HFF-Myc (cell line): ENCODE measurements at regions not wholly inside any gene's neighbourhood (a gene's known extent, or its start where the extent isn't known, plus 50 kb on each side); places are given as distances from the start of the nearest gene placed in this dataset.

ENCODE experiments used
- DNase-seq: peaks from one replicate; pipeline ENCODE4 v3.0.0-alpha.2; 2011; ENCODE audit warnings: low read depth; ENCODE audit errors: extremely low read depth
- H3K4me3 ChIP-seq: replicated peaks from 2 replicates; pipeline ENCODE4 v1.5.1; 2011; ENCODE audit warnings: low read depth, mild to moderate bottlenecking, control low read depth, low read length
- TF ChIP-seq, protein P1 (sequence below): IDR thresholded peaks from 2 replicates; pipeline ENCODE4 v1.5.1; 2012; ENCODE audit warnings: mild to moderate bottlenecking, low read depth, low read length, control low read depth; ENCODE audit errors: missing control alignments

DNA sequence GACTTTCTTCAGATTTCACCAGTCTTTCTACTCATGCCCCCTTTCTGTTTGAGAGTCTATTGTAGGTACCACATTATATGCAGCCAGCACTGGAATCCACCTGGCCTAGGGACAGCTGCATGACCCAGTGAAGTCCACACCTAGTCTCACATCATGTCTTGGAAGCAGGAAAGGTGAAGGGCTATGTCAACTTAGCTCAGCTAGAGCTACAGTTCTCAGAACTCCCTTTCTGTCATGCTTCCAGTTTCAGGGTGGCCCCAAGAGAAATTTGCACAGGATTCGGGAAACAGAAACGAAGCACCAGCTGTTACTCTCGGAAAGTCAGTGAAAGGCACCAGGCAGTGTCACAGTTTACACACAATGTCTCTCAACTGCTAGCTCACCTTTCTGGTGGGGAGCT, 51.6 kb upstream of the NLRP1 start:
- no peak overlapping the region for H3K4me3 ChIP-seq
- TF ChIP-seq, protein P1, sequence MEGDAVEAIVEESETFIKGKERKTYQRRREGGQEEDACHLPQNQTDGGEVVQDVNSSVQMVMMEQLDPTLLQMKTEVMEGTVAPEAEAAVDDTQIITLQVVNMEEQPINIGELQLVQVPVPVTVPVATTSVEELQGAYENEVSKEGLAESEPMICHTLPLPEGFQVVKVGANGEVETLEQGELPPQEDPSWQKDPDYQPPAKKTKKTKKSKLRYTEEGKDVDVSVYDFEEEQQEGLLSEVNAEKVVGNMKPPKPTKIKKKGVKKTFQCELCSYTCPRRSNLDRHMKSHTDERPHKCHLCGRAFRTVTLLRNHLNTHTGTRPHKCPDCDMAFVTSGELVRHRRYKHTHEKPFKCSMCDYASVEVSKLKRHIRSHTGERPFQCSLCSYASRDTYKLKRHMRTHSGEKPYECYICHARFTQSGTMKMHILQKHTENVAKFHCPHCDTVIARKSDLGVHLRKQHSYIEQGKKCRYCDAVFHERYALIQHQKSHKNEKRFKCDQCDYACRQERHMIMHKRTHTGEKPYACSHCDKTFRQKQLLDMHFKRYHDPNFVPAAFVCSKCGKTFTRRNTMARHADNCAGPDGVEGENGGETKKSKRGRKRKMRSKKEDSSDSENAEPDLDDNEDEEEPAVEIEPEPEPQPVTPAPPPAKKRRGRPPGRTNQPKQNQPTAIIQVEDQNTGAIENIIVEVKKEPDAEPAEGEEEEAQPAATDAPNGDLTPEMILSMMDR, result no peak
- DNase-seq, result no peak

DNA sequence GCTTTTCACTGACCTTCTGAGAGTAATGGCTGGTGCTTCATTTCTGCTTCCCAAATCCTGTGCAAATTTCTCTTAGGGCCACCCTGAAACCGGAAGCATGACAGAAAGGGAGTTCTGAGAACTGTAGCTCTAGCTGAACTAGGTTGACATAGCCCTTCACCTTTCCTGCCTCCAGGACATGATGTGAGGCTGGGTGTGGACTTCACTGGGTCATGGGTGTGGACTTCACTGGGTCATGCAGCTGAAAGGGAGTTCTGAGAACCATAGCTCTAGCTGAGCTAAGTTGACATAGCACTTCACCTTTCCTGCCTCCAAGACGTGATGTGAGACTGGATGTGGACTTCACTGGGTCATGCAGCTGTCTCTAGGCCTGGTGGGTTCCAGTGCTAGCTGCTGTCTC, 54.3 kb upstream of the NLRP1 start:
- H3K4me3 ChIP-seq, result no peak overlapping the region
- TF ChIP-seq, protein P1, result no peak
- no peak for DNase-seq

DNA sequence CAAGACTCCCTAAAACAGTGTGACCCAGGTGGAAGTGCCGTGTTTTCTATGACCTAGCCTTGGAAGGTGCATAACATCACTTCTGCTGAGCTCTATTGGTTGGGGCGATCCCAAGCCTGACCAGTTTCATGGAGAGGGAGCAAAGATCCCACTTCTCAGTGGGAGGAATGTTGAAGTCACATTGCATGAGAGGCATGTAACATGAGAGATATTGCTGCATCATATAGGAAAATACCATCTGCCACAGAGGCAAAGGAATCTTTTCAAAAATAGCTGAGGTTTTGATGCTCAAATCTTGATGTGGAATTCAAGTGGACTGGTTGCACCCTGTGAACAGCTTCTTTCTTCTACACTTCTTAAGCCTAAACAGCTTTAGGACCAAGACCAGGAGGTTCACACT, 56.4 kb upstream of the NLRP1 start:
- H3K4me3 ChIP-seq, result no peak overlapping the region
- TF ChIP-seq, protein P1, result no peak
- DNase-seq, result no peak

DNA sequence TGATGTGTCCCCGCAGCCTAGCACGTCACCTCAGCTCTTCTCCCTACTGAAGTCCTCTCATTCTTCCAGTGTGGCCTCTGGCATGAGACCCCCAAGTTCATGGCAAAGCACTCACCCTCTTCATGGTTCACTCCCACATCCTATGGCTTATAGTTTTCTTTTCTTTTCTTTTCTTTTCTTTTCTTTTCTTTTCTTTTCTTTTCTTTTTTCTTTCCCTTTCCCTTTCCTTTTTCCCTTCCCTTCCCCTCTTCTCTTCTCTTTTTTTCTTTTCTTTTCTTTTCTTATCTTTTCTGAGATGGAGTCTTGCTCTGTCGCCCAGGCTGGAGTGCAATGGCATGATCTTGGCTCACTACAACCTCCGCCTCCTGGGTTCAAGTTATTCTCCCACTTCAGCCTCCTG, 58.4 kb upstream of the NLRP1 start:
- H3K4me3 ChIP-seq, result no peak overlapping the region
- DNase-seq, result no peak
- TF ChIP-seq, protein P1, result no peak

DNA sequence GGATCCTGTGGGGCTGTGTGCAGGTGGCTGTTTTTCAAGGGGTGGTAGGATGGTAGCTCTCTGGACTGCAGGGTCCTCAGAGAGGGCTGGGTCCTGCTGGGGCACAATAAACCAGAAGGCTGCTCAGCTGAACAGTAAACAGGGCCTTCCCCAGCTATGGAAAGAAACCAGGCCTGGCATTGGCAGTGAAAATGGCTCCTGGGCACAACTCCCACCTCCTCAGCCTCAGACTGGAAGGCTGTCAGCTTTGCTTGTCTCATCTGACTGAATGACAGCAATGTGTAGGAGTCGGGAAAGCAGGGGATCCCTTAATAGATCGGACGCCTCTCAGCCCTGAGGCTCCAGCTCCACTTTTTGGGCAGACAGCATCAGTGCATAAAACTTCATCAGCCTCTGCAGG, 59.8 kb upstream of the NLRP1 start:
- H3K4me3 ChIP-seq, result no peak overlapping the region
- DNase-seq, result no peak
- TF ChIP-seq, protein P1, result no peak

DNA sequence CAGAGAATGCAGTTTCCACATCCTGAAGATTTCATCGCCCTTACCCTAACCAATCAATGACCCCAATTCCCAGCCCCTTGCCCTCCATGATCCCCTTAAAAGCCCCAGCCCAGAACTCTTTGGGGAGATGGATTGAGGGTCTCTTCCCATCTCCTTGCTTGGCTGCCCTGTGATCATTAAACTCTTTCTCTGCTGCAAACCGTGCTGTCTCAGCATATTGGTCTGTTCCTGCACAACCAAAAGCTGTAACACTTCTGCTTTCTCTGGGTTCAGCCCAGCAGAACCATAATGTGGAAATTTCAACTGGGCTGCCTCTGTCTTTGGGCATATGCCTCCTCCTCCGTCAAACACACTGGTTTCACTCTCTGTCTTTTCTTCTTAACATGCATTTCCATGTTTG, 67.0 kb upstream of the NLRP1 start:
- no peak for DNase-seq
- TF ChIP-seq, protein P1, result no peak
- H3K4me3 ChIP-seq, result no peak overlapping the region

DNA sequence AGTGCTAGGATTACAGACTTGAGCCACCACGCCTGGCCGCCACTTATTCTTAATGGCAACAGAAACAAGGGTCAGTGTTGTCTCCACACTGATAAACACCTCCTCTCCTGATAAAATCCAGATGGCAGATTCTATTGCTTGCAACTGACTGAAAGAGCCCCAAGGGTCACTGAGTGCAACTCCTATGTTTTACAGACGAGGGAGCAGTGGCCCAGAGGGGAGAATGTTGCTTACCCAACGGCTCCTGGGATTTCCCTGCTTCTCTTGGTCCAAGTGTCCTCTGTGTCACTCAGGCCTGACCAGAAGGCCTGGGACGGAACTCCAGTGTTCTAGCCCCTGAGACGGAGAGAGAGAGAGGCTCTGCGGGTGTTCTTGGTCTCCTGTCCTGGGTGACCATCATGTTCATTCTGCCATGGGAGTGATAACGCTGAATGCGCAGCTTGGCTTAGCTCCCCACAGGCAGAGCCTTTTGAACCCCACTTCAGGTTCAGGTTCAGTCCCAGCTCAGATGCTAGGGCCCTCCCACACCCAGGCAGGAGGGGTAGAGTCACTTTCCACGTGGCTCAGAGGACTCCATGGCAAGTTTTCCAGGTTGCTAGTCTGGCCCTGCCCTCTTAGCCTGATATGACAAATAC, 77.3 kb upstream of the NLRP1 start:
- TF ChIP-seq, protein P1, result no peak
- no peak for DNase-seq
- H3K4me3 ChIP-seq, result no peak overlapping the region
